HG03521 (cell line): ENCODE measurements at regions not wholly inside any gene's neighbourhood (a gene's known extent, or its start where the extent isn't known, plus 50 kb on each side); places are given as distances from the start of the nearest gene placed in this dataset.
"Not testable (repeated sequence)": the region's sequence is repeated elsewhere in the genome, so short reads cannot be mapped to it uniquely, and the experiment has no call there.

ENCODE experiments used
- ATAC-seq: cut with Tn5 transposase; IDR thresholded peaks from one replicate; pipeline ENCODE4 v1.9.1; 2021; ENCODE audit warnings: mild to moderate bottlenecking, moderate library complexity; ENCODE audit not compliant: unreplicated experiment

GRCh38 chr5:27836704-27837103 is 798.3 kb upstream of the CDH9 start:
- ATAC-seq = not testable (repeated sequence)

- no peak for ATAC-seq
Observed at GRCh38 chr5:27832886-27833285, 794.5 kb upstream of the CDH9 start.

DNA sequence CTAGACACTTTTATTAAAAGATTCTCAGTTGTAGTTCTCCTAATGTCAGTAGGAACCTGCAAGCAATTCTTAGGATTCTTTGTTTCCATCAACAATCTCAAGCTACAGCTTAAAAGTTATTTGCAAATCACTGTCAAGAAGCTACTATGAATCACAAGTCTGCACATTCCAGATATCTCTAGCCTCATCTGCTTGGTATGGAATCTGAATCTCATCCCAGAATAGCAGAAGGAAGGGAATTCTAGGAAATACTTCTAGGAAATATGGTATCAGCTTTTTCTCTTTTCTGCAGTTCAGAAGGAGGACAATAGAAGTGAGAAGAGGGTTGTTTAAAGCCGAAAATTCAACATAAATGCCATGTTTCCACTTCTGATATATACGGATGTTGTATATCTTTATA is 792.2 kb upstream of the CDH9 start:
- no peak for ATAC-seq

GRCh38 chr5:27821681-27822080 is 783.3 kb upstream of the CDH9 start:
- ATAC-seq = no peak

DNA sequence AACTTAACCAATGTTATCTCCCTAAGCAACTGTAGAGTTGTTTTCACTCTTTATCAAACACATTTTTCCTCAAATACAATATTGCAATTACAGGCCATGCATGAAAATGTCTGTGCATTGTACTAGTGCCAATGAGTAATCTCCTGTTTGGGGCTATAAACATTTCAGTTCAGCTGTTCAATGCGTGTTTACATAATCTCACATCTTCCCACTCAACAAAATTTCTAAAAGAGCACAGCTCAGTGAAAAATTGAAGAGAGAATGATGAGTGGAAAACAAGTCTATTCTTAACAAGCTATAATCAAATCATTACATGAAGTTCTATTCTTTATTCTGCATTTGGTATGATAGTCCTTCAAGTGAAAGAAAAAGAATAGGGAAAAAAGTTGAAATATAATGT is 780.5 kb upstream of the CDH9 start:
- no peak for ATAC-seq

DNA sequence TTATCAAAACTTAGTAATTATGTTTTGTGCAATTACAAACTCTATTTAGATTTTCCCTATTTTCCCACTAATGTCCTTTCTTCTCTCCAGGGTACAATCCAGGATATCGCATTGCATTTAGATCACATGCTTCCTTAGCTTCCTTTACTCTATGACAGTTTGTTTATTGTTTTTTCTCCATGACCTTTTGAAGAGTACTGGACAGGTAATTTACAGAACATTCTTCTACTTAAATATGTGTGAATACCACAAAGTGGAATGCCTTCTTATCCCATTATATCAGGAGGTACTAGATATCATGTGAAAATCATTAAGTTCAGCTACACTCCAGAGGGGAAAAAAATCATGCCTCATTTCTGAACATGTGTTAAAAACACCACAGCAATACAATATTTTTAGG is 776.6 kb upstream of the CDH9 start:
- no peak for ATAC-seq

DNA sequence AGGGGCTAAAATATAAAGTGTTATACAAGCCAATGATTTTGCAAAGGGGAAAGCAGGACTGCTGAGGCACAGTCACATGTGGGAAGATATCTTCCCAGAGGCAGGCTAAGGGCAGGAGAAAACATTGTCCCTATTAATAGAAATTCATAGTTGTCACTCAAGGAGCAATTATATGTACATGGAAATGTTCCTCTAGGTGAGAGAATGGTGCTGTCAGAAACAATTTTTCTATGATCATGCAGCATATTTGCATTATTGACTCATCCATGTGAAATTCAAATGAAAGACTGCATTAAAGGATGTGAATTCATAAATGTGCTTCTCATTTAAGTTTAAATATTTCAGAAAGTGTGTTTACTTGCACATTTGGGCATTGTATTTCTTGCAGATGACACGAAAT is 775.9 kb upstream of the CDH9 start:
- no peak for ATAC-seq

DNA sequence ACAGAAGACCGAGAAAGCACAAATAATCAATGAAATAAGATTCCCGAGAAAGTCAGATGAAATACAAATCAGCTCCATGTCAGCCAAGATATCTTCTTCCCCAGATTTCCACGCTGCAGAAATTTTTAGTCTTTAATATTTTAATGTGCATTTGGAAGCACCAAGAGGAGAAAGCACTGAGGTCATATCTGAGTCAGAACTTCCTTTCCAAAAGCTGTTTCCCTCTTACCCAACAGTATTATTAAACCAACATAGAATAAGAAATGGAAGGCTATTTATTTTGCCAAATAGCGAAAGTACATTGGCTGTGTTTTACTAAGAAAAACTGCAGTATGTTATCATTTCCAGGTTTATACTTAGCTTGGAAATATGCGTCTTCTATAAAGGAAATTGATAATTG is 772.1 kb upstream of the CDH9 start:
- no peak for ATAC-seq

DNA sequence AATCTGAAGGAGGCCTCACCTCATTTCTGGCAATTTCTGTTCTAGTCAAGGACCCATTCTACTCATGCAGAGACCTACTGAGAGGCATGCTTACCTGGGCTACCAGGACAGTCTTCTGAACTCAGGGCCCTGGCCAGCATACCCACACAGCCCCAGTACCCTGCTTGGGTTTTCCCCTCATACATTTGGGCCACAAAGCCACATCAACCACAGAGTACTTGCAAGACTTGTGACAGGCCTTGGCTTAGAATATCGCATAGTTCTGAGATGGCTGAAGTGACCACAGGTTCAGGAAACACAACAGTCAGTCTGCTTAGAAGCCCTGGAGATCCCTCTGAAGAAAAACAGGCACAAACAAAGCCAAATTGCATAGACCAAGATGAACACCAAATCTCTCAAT is 758.8 kb upstream of the CDH9 start:
- ATAC-seq = no peak

DNA sequence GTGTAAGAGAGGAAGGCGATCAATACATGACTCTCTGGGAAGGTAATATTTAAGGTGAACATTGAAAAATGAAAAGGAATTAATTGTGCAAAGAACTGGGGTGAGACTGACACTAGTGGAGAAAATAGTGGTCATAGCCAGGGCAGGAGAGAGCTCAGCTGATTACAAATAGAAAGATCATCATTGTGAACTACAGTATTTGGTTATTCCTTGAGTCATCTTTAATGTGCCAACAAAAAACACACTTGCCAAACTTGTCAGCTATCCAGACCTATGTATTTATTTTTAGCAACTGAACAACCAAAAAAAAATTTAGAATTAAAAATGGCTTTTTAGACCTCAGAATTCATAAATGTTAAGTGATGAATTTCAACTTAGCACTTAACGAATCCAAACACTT is 749.8 kb upstream of the CDH9 start:
- ATAC-seq = no peak

GRCh38 chr5:27784317-27784716 is 745.9 kb upstream of the CDH9 start:
- ATAC-seq = no peak

DNA sequence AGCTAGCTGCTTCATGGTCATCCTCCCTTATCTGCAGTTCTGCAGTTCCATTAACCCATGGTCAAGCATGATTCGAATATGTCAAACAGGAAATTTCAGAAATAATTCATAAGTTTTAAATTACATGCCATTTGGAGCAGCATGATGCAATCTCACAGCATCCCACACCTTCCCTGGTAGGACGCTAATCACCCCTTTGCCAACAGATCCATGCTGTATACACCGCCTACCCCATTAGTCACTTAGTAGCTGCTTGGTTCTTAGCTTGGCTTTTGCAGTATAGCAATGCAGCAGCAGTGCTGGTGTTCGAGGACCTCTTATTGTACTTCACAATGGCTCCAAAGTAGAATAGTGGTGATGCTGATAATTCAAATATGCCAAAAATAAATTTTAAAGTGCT is 739.7 kb upstream of the CDH9 start:
- no peak for ATAC-seq

DNA sequence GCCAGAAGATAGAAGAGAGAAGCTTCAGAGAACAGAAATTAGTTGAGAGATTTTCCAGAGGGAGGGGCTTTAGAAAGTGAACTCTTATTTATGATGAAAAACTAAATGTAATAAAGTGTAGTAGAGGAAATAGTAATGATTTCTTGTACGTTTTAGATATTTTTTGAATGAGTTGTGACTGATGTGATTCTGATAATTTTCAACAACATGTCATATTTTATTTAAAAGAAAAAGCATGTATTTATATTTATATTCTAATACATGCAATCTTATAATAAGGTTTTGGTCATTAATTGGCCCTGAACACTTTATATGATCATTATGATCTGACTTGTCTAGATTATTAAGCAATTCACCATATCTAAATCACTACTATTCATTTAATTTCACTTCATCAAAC is 735.2 kb upstream of the CDH9 start:
- ATAC-seq = no peak

DNA sequence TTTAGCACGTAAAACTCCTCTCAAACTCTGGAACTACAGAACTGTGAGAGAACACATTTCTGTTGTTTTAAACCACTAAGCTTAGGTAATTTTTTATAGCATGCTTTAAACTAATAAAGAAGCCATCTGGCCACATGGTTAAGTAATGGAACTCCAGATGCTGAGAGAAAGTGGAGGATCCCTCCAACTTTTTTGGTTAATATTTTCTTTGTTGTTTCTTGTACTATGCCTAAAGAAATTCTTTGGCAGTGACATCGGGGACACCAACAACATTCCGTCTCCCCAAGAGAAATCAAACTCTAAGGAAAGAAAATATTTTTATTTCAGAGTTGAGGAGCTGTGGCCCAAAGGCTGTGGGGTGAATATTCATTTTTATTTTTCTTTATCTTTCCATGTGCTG is 734.8 kb upstream of the CDH9 start:
- ATAC-seq = no peak

DNA sequence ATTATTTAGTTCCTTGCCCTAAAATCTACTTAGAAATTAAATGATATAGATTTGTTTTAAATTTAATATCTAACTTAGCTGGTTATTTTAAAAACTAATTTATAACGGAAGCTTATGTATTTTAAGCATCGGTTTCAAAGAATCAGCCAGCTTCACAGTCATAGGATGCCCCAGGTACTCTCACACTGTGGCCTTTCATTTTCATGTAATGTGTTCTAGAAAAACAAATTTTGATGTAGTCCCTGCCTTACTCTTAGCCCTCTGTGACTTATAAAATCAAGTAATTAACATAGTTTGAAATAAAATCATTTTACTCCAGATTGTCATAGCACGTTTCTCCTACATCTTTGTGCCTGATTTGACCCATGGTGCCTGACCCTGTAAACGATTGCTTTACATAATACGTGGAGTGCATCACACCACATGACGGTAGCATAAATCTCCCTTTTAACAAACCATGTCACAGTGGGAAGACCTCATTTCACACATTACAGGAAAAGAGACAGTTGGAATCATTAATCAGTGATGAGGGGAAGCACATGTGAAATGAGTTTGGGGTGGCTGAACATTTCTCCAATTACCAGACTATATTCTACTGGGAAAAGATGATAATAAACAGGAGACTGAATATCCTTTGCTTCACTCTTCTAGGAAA is 731.5 kb upstream of the CDH9 start:
- no peak for ATAC-seq

- ATAC-seq = no peak
Observed at GRCh38 chr5:27748847-27749246, 710.5 kb upstream of the CDH9 start.

- not testable (repeated sequence) for ATAC-seq
Observed at GRCh38 chr5:27743383-27743979, 705.1 kb upstream of the CDH9 start.

DNA sequence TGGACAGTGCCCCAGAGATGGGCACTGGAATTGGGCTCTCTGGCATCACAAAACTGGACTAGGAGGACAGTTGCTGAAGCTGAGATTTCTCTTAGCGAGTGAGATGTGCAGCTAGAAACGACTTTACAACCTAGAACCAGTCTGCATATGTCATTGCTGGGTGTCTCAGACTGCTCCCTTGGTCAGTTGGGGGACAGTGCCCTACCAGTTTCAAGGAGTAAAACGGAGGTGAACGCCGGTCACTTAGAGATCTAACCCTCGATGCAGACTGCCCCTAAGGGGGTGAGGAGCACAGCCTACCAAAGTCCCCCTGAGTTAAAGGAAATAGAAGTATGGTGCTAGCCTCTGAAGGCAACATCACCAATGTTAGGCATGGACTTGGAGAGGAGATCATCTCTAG is 704.4 kb upstream of the CDH9 start:
- no peak for ATAC-seq

DNA sequence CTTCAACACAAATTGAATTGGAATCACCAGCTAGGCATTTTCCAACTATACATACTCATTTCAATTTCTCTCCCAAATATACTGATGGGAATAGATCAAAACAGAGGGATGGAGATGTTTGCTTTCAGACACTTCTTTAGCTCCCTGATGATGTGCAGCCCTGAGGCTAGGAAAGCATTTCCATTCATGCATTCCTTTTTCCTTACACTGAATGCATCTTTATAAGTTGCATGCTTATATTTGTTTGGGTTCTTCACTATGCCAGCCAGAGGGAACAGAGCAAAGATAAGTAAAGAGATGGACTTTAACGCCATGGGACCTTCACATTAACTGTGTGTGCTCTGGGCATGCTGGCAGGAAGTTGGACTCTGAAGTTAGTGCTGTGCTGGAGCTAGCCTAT is 696.5 kb upstream of the CDH9 start:
- no peak for ATAC-seq

DNA sequence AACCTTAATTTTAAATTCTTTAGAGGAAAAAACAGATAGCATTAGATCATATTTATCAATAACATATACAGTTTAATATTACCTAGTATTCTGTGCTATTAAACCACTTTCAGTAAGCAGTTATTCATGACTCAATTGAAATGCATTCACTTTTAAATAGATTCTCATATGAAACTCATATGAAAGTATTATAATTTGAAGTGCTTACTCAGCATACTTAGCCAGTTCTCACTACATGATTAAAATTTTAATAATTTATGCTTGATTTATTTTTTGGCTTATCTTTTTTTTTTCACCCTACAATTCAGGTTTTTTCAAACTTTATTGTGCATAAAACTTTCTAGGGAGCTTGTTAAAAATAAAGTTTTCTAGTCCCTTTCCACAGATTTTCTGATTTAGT is 694.9 kb upstream of the CDH9 start:
- no peak for ATAC-seq

GRCh38 chr5:27727254-27727653 is 688.9 kb upstream of the CDH9 start:
- ATAC-seq = no peak

DNA sequence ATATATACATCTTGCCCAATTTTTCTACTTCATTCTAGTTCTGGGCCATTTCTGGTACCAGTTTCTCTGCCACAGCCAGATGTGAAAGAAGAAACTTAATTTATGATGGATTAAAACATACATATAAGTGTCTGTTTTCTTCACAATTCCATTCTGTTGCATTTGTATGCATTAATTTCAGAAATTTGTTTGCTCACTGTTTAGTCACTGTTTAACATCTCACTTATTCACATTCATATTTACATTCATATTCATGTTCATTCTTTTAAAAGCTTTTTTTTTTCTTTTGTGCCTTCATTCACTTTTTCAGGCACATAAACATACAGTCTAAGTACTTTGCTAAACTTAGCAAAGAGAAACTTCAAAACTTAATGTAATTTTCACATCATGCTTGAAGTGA is 684.0 kb upstream of the CDH9 start:
- no peak for ATAC-seq

- no peak for ATAC-seq
Observed at GRCh38 chr5:27708534-27708933, 670.1 kb upstream of the CDH9 start.
